ENCODE measurements at regions not wholly inside any gene's neighbourhood (a gene's known extent, or its start where the extent isn't known, plus 50 kb on each side); places are given as distances from the start of the nearest gene placed in this dataset.

GRCh38 chr10:78747401-78748234, 321.1 kb upstream of the ZMIZ1 start:
- Histone ChIP-seq H3K9me3 (no peaks in the 10 kb centered on the region), H3K27me3 (no peaks in the 10 kb centered on the region), H3K4me1 (peaks cover 0 to 14% (median 9%) of the 10 kb centered on the region in 4 donors), H3K36me3 (no peaks in the 10 kb centered on the region), H3K27ac (no peak overlapping the region), H3K4me3 (no peak overlapping the region)
- WGBS, 2 donors: 93 to 95% methylated on average over 14 of the region's 14 CpGs
- DNase-seq (no peak), ATAC-seq (ENCODE audit: low FRiP score in 2 of 2) (no peak)
- no peak for TF ChIP-seq POLR2AphosphoS5 (IDR thresholded peaks at IDR 0.05)
- TF ChIP-seq POLR2A (IDR thresholded peaks at IDR 0.05): no peak
- TF ChIP-seq EP300 (IDR thresholded peaks at IDR 0.05): no peak
- no peak for TF ChIP-seq CTCF (IDR thresholded peaks at IDR 0.05)

GRCh38 chr10:78748235-78748533, 320.6 kb upstream of the ZMIZ1 start:
- H3K27ac ChIP-seq: no peak overlapping the region
- ATAC-seq (ENCODE audit: low FRiP score in 2 of 2) (no peak), DNase-seq (no peak)
- H3K9me3 ChIP-seq: no peaks in the 10 kb centered on the region
- WGBS, 2 donors: 90 to 97% methylated on average over 4 of the region's 4 CpGs
- TF ChIP-seq POLR2AphosphoS5 (IDR thresholded peaks at IDR 0.05): no peak
- TF ChIP-seq EP300 (IDR thresholded peaks at IDR 0.05): no peak
- TF ChIP-seq POLR2A (IDR thresholded peaks at IDR 0.05): no peak
- no peak for TF ChIP-seq CTCF (IDR thresholded peaks at IDR 0.05)
- no peaks in the 10 kb centered on the region for H3K27me3 ChIP-seq
- H3K4me3 ChIP-seq: no peak overlapping the region
- no peaks in the 10 kb centered on the region for H3K36me3 ChIP-seq
- H3K4me1 ChIP-seq: peaks cover 0 to 10% (median 7%) of the 10 kb centered on the region in 4 donors

- Histone ChIP-seq H3K36me3 (no peaks in the 10 kb centered on the region), H3K9me3 (no peaks in the 10 kb centered on the region), H3K4me3 (no peak overlapping the region), H3K27ac (no peak overlapping the region), H3K27me3 (no peaks in the 10 kb centered on the region), H3K4me1 (peaks cover 0 to 8% (median 3%) of the 10 kb centered on the region in 4 donors)
- no peak for TF ChIP-seq POLR2A (IDR thresholded peaks at IDR 0.05)
- TF ChIP-seq EP300 (IDR thresholded peaks at IDR 0.05): no peak
- no peak for TF ChIP-seq CTCF (IDR thresholded peaks at IDR 0.05)
- TF ChIP-seq POLR2AphosphoS5 (IDR thresholded peaks at IDR 0.05): no peak
- no peak for ATAC-seq (ENCODE audit: low FRiP score in 2 of 2)
- no peak for DNase-seq
- WGBS, 2 donors: 100% methylated on average over 1 of the region's 1 CpG
Observed at GRCh38 chr10:78749200-78749599, 319.6 kb upstream of the ZMIZ1 start.

- no peak overlapping the region for H3K4me3 ChIP-seq
- no peak overlapping the region for H3K27ac ChIP-seq
- 85 to 93% methylated on average over 1 of the region's 1 CpG for WGBS, 2 donors
- H3K27me3 ChIP-seq: no peaks in the 10 kb centered on the region
- no peaks in the 10 kb centered on the region for H3K9me3 ChIP-seq
- H3K4me1 ChIP-seq: peaks cover 0 to 3% (median 1%) of the 10 kb centered on the region in 4 donors
- ATAC-seq (ENCODE audit: low FRiP score in 2 of 2) (no peak), DNase-seq (no peak)
- TF ChIP-seq EP300 (IDR thresholded peaks at IDR 0.05) (no peak), CTCF (IDR thresholded peaks at IDR 0.05) (no peak), POLR2A (IDR thresholded peaks at IDR 0.05) (no peak), POLR2AphosphoS5 (IDR thresholded peaks at IDR 0.05) (no peak)
- H3K36me3 ChIP-seq: no peaks in the 10 kb centered on the region
Observed at GRCh38 chr10:78749898-78750297, 318.9 kb upstream of the ZMIZ1 start.

GRCh38 chr10:78750418-78750817, 318.3 kb upstream of the ZMIZ1 start:
- ATAC-seq (ENCODE audit: low FRiP score in 2 of 2): no peak
- no peaks in the 10 kb centered on the region for H3K27me3 ChIP-seq
- WGBS, 2 donors: 73 to 75% methylated on average over 5 of the region's 5 CpGs

More at GRCh38 chr10:78750418-78750817, 318.3 kb upstream of the ZMIZ1 start:
- H3K4me1 ChIP-seq: no peaks in the 10 kb centered on the region
- no peak overlapping the region for H3K4me3 ChIP-seq
- TF ChIP-seq EP300 (IDR thresholded peaks at IDR 0.05): no peak
- TF ChIP-seq CTCF (IDR thresholded peaks at IDR 0.05): no peak
- TF ChIP-seq POLR2A (IDR thresholded peaks at IDR 0.05): no peak
- no peak for TF ChIP-seq POLR2AphosphoS5 (IDR thresholded peaks at IDR 0.05)
- H3K9me3 ChIP-seq: no peaks in the 10 kb centered on the region
- no peak overlapping the region for H3K27ac ChIP-seq
- DNase-seq: no peak
- H3K36me3 ChIP-seq: no peaks in the 10 kb centered on the region
